B cell (primary cell): ENCODE measurements at regions not wholly inside any gene's neighbourhood (a gene's known extent, or its start where the extent isn't known, plus 50 kb on each side); places are given as distances from the start of the nearest gene placed in this dataset.
"Not testable (repeated sequence)": the region's sequence is repeated elsewhere in the genome, so short reads cannot be mapped to it uniquely, and the experiment has no call there.

ENCODE experiments used
- ATAC-seq: fragments of 200-7000 bp; cut with Tn5 transposase; one replicate; pipeline ENCODE4 v1.10.0; 2021; ENCODE audit warnings: low read depth, mild to moderate bottlenecking, moderate number of reproducible peaks, moderate library complexity
- CTCF ChIA-PET: fragments of 350-600 bp; sonication (Branson Sonifier 250); formaldehyde crosslinking; loops from one replicate; lab custom pipeline; 2021; ENCODE audit warnings: antibody characterized with exemption, inconsistent platforms; lab: Charles Lee
- POLR2A ChIA-PET: fragments of 350-600 bp; sonication (Branson Sonifier 250); formaldehyde crosslinking; loops from one replicate; lab custom pipeline; 2021; ENCODE audit warnings: antibody characterized with exemption; lab: Charles Lee
- DNase-seq: peaks from one replicate; pipeline ENCODE4 v3.0.0; 2013
- H2AFZ ChIP-seq: 2 replicates; pipeline ENCODE4 v1.6.1; 2012; ENCODE audit warnings: mild to moderate bottlenecking, low read depth, low read length; ENCODE audit not compliant: insufficient read depth, poor library complexity, severe bottlenecking
- H3K27ac ChIP-seq, 2 donors: 1 replicate in 1 of 2; 2 replicates in 1 of 2; pipeline ENCODE4 v1.5.1; 2012 to 2013; ENCODE audit warnings: low read length in 2 of 2, mild to moderate bottlenecking in 2 of 2, moderate library complexity in 1 of 2
- H3K27me3 ChIP-seq, 4 experiments: fragments of 200-600 bp in 1 of 4; sonication (generic) in 1 of 4; replicated peaks in 1 of 4; 1 replicate in 2 of 4; 2 replicates in 2 of 4; pipeline versions ENCODE4 v1.6.1 to v1.7.0; 2013 to 2016; ENCODE audit warnings: low read length in 3 of 4, mild to moderate bottlenecking in 2 of 4, mixed read lengths in 1 of 4, moderate library complexity in 1 of 4; ENCODE audit not compliant: insufficient read depth in 4 of 4, control insufficient read depth in 3 of 4; ENCODE audit errors: control extremely low read depth in 1 of 4
- H3K36me3 ChIP-seq, 2 experiments: replicated peaks in 1 of 2; 1 replicate in 1 of 2; 2 replicates in 1 of 2; pipeline versions ENCODE4 v1.6.1 to v1.7.1; 2013; ENCODE audit warnings: low read length in 1 of 2; ENCODE audit not compliant: insufficient read depth in 2 of 2, control insufficient read depth in 1 of 2; ENCODE audit errors: control extremely low read depth in 1 of 2, extremely low read depth in 1 of 2
- H3K4me1 ChIP-seq, 2 donors: fragments of 200-600 bp in 1 of 2; sonication (generic) in 1 of 2; 1 replicate in 1 of 2; 2 replicates in 1 of 2; pipeline versions ENCODE4 v1.5.1 to v1.6.1; 2013 to 2017; ENCODE audit warnings: low read length in 2 of 2; ENCODE audit not compliant: control insufficient read depth in 2 of 2, insufficient read depth in 2 of 2
- H3K4me2 ChIP-seq: replicated peaks from 2 replicates; pipeline ENCODE3; 2012; ENCODE audit warnings: mild to moderate bottlenecking, low read depth, low read length; ENCODE audit not compliant: poor library complexity, severe bottlenecking
- H3K4me3 ChIP-seq, 5 experiments: fragments of 200-600 bp in 1 of 5; sonication (generic) in 1 of 5; 1 replicate in 3 of 5; 2 replicates in 2 of 5; pipeline versions ENCODE4 v1.5.1 to v1.7.0; 2011 to 2016; ENCODE audit warnings: low read length in 4 of 5, mild to moderate bottlenecking in 4 of 5, low read depth in 2 of 5, control low read depth in 1 of 5, moderate library complexity in 1 of 5; ENCODE audit not compliant: insufficient read depth in 1 of 5; ENCODE audit errors: control extremely low read depth in 1 of 5, extremely low read depth in 1 of 5
- H3K79me2 ChIP-seq: fragments of 200-600 bp; sonication (generic); one replicate; pipeline ENCODE4 v1.6.0; 2016; ENCODE audit warnings: low read length; ENCODE audit not compliant: control insufficient read depth, insufficient read depth
- H3K9ac ChIP-seq: fragments of 200-600 bp; sonication (generic); 2 replicates; pipeline ENCODE4 v1.6.1; 2017; ENCODE audit warnings: mild to moderate bottlenecking, low read length, moderate library complexity
- H3K9me3 ChIP-seq, 3 donors: one replicate each; pipeline versions ENCODE4 v1.6.1 to v1.7.1; 2013; ENCODE audit warnings: low read length in 2 of 3; ENCODE audit not compliant: control insufficient read depth in 2 of 3, insufficient read depth in 1 of 3; ENCODE audit errors: control extremely low read depth in 1 of 3
- H4K20me1 ChIP-seq: 2 replicates; pipeline ENCODE4 v1.6.0; 2012; ENCODE audit warnings: mild to moderate bottlenecking, low read length; ENCODE audit not compliant: insufficient read depth, control insufficient read depth, poor library complexity, severe bottlenecking
- H3K27ac Mint-ChIP-seq: one replicate; pipeline ENCODE4 v1.8.0; 2021; ENCODE audit warnings: mixed read lengths
- H3K27me3 Mint-ChIP-seq: one replicate; pipeline ENCODE4 v1.8.0; 2021; ENCODE audit warnings: mixed read lengths
- H3K4me1 Mint-ChIP-seq: one replicate; pipeline ENCODE4 v1.8.0; 2021; ENCODE audit warnings: mixed read lengths
- H3K4me3 Mint-ChIP-seq: one replicate; pipeline ENCODE4 v1.8.0; 2021; ENCODE audit warnings: mixed read lengths
- H3K9me3 Mint-ChIP-seq: one replicate; pipeline ENCODE4 v1.8.0; 2022; ENCODE audit warnings: mixed read lengths; ENCODE audit not compliant: insufficient read depth
- EZH2 ChIP-seq: IDR thresholded peaks from 2 replicates; pipeline ENCODE4 v1.6.1; 2012; ENCODE audit warnings: borderline replicate concordance, low read depth, mild to moderate bottlenecking, moderate library complexity, low read length; ENCODE audit not compliant: insufficient read depth, poor library complexity, severe bottlenecking
- WGBS: methylation state at CpG from one replicate; pipeline ENCODE4 v1.1.5; 2013; ENCODE audit warnings: missing lambda C conversion rate; ENCODE audit not compliant: insufficient coverage; 5-methylcytosine and 5-hydroxymethylcytosine counted together
- intact Hi-C: fragments of 100-400 bp; cut with micrococcal nuclease; formaldehyde crosslinking; loops from one replicate; pipeline ENCODE4 v1.10.0; 2022
- TF ChIP-seq, protein P1 (sequence below): fragments of 200-600 bp; IDR thresholded peaks from one replicate; pipeline ENCODE4 v1.8.0; 2022; ENCODE audit warnings: antibody characterized with exemption, mild to moderate bottlenecking

DNA sequence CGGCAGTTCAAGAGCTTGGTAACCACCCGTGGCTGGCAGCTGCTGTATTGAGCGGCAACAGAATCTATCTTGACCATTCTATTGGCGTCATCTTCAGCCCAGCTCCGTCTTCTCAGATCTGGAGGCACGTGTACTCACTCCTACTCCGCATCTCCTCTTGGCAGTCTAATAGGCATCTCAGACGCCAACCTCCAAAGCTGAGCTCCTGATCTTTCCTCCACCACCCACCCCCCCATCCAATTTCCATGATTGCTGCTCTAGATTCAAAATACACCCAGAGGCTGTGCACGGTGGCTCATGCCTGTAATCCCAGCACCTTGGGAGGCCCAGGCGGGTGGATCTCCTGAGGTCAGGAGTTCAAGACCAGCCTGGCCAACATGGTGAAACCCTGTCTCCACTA, 84.6 kb upstream of the CASZ1 start:
- 95% methylated on average over 10 of the region's 10 CpGs for WGBS
- Histone ChIP-seq H3K79me2 (no peaks in the 10 kb centered on the region), H3K9ac (no peak overlapping the region), H3K4me1 (no peaks in the 10 kb centered on the region), H3K4me2 (no peak overlapping the region), H3K36me3 (no peaks in the 10 kb centered on the region), H2AFZ (no peak overlapping the region), H3K4me3 (no peak overlapping the region), H3K27ac (no peak overlapping the region), H4K20me1 (no peaks in the 10 kb centered on the region), H3K27me3 (peaks cover 0 to 4% (median 0%) of the 10 kb centered on the region in 4 experiments), H3K9me3 (peaks cover 0 to 2% (median 0%) of the 10 kb centered on the region in 3 donors)
- Mint-ChIP-seq H3K4me1 (no peaks in the 10 kb centered on the region), H3K9me3 (no peaks in the 10 kb centered on the region), H3K27me3 (peaks cover 29% of the 10 kb centered on the region), H3K27ac (no peak overlapping the region), H3K4me3 (no peak overlapping the region)
- ChIA-PET POLR2A (no interaction called here), CTCF (interaction anchor here (0.7 kb wide), 1 partner anchor 169 kb away, joined by 3 read pairs; no protein-coding TSS in a partner anchor)
- ATAC-seq (no peak), DNase-seq (no peak)
- TF ChIP-seq, protein P1, sequence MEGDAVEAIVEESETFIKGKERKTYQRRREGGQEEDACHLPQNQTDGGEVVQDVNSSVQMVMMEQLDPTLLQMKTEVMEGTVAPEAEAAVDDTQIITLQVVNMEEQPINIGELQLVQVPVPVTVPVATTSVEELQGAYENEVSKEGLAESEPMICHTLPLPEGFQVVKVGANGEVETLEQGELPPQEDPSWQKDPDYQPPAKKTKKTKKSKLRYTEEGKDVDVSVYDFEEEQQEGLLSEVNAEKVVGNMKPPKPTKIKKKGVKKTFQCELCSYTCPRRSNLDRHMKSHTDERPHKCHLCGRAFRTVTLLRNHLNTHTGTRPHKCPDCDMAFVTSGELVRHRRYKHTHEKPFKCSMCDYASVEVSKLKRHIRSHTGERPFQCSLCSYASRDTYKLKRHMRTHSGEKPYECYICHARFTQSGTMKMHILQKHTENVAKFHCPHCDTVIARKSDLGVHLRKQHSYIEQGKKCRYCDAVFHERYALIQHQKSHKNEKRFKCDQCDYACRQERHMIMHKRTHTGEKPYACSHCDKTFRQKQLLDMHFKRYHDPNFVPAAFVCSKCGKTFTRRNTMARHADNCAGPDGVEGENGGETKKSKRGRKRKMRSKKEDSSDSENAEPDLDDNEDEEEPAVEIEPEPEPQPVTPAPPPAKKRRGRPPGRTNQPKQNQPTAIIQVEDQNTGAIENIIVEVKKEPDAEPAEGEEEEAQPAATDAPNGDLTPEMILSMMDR = no peak
- TF ChIP-seq EZH2 = no peak
- intact Hi-C loops = no loop called here

DNA sequence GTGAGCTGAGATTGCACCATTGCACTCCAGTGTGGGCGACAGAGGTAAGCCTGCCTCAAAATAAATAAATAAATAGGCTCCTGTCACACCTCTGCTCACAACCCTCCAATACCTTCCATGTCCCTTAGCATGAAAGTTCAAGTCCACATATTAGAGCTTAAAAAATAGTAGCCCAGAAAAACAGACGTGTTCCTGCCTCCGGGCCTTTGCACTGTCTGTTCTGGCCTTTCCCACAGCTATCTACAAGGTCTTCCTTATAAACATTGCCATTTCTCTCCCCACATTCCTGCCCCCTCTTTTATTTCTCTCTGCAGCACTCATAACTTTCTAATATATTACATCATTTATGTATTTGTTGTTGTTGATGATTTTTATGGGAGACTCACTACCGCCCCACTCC, 85.6 kb upstream of the CASZ1 start:
- ChIA-PET CTCF (no interaction called here), POLR2A (no interaction called here)
- intact Hi-C loops = no loop called here
- Histone ChIP-seq H3K27ac (no peak overlapping the region), H3K4me1 (no peaks in the 10 kb centered on the region), H2AFZ (no peak overlapping the region), H3K4me2 (no peak overlapping the region), H4K20me1 (no peaks in the 10 kb centered on the region), H3K27me3 (peaks cover 0 to 4% (median 0%) of the 10 kb centered on the region in 4 experiments), H3K36me3 (no peaks in the 10 kb centered on the region), H3K79me2 (no peaks in the 10 kb centered on the region), H3K9ac (no peak overlapping the region), H3K4me3 (no peak overlapping the region), H3K9me3 (peaks cover 0 to 2% (median 0%) of the 10 kb centered on the region in 3 donors)
- no peaks in the 10 kb centered on the region for H3K4me1 Mint-ChIP-seq
- TF ChIP-seq EZH2 = no peak
- TF ChIP-seq, protein P1 = no peak
- DNase-seq (no peak), ATAC-seq (no peak)
- 100% methylated on average over 1 of the region's 4 CpGs for WGBS
- H3K27ac Mint-ChIP-seq = no peak overlapping the region
- no peaks in the 10 kb centered on the region for H3K9me3 Mint-ChIP-seq
- no peak overlapping the region for H3K4me3 Mint-ChIP-seq
- peaks cover 25% of the 10 kb centered on the region for H3K27me3 Mint-ChIP-seq

DNA sequence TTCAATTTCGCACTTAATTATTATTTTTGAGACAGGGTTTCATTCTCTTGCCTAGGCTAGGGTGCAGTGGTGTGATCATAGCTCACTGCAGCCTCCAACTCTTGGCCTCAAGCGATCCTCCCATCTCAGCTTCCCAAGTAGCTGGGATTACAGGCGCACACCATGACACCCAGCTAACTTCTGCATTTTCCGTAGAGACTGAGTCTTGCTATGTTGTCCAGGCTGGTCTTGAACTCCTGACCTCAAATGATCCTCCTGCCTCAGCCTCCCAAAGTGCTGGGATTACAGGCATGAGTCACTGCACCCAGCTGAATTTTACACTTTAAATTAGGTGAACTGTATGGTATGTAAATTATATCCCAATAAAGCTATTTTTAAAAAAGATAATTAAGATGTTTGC, 90.6 kb upstream of the CASZ1 start:
- H2AFZ ChIP-seq, H3K4me2 ChIP-seq, H3K27ac ChIP-seq, H3K4me1 Mint-ChIP-seq, H3K9me3 Mint-ChIP-seq, H3K4me3 ChIP-seq, H3K9ac ChIP-seq, H4K20me1 ChIP-seq, intact Hi-C loops, ATAC-seq, DNase-seq, H3K27ac Mint-ChIP-seq, H3K4me3 Mint-ChIP-seq, H3K79me2 ChIP-seq, CTCF ChIA-PET, POLR2A ChIA-PET, H3K36me3 ChIP-seq, H3K9me3 ChIP-seq, H3K4me1 ChIP-seq: not testable (repeated sequence)
- H3K27me3 ChIP-seq = peaks cover 0 to 19% (median 3%) of the 10 kb centered on the region in 4 experiments
- WGBS = 82% methylated on average over 2 of the region's 4 CpGs
- peaks cover 39% of the 10 kb centered on the region for H3K27me3 Mint-ChIP-seq
